8988T (cell line): ENCODE measurements at regions not wholly inside any gene's neighbourhood (a gene's known extent, or its start where the extent isn't known, plus 50 kb on each side); places are given as distances from the start of the nearest gene placed in this dataset.

Experiments used
- DNase-seq: peaks from one replicate; pipeline ENCODE4 v3.0.0; 2011

GRCh38 chr17:54009502-54009901 is 186.8 kb downstream of the KIF2B start:
- no peak for DNase-seq

- no peak for DNase-seq
These were observed 190.3 kb downstream of the KIF2B start for GRCh38 chr17:54013072-54013471.

- no peak for DNase-seq
These were observed 193.0 kb downstream of the KIF2B start for GRCh38 chr17:54015734-54016133.

- no peak for DNase-seq
These were observed 198.7 kb downstream of the KIF2B start for GRCh38 chr17:54021418-54021817.

GRCh38 chr17:54028986-54029580 is 206.4 kb downstream of the KIF2B start:
- DNase-seq = no peak

GRCh38 chr17:54029986-54030385 is 207.3 kb downstream of the KIF2B start:
- no peak for DNase-seq

- no peak for DNase-seq
These were observed 223.8 kb downstream of the KIF2B start for GRCh38 chr17:54046570-54046969.

GRCh38 chr17:54063639-54064038 is 240.9 kb downstream of the KIF2B start:
- no peak for DNase-seq

- DNase-seq = no peak
These were observed 262.3 kb downstream of the KIF2B start for GRCh38 chr17:54085020-54085419.

- no peak for DNase-seq
These were observed 263.2 kb downstream of the KIF2B start for GRCh38 chr17:54085934-54086333.

GRCh38 chr17:54096216-54096615 is 273.5 kb downstream of the KIF2B start:
- no peak for DNase-seq

- DNase-seq = no peak
These were observed 276.5 kb downstream of the KIF2B start for GRCh38 chr17:54099221-54099620.

- no peak for DNase-seq
These were observed 279.5 kb downstream of the KIF2B start for GRCh38 chr17:54102246-54102645.

- DNase-seq = no peak
These were observed 288.8 kb downstream of the KIF2B start for GRCh38 chr17:54111576-54111975.

- no peak for DNase-seq
These were observed 294.7 kb downstream of the KIF2B start for GRCh38 chr17:54117452-54117851.

- no peak for DNase-seq
These were observed 301.7 kb downstream of the KIF2B start for GRCh38 chr17:54124456-54124855.

GRCh38 chr17:54153423-54153822 is 330.7 kb downstream of the KIF2B start:
- no peak for DNase-seq

GRCh38 chr17:54157542-54157941 is 334.8 kb downstream of the KIF2B start:
- DNase-seq = no peak

GRCh38 chr17:54172096-54172984 is 349.6 kb downstream of the KIF2B start:
- DNase-seq = no peak

GRCh38 chr17:54172985-54173316 is 350.2 kb downstream of the KIF2B start:
- DNase-seq = no peak

GRCh38 chr17:54177606-54178308 is 355.0 kb downstream of the KIF2B start:
- DNase-seq = no peak

GRCh38 chr17:54180950-54181349 is 358.2 kb downstream of the KIF2B start:
- DNase-seq = no peak

- no peak for DNase-seq
These were observed 368.5 kb downstream of the KIF2B start for GRCh38 chr17:54191261-54191660.

GRCh38 chr17:54194268-54194667 is 371.5 kb downstream of the KIF2B start:
- DNase-seq = no peak
